ENCODE measurements at regions not wholly inside any gene's neighbourhood (a gene's known extent, or its start where the extent isn't known, plus 50 kb on each side); places are given as distances from the start of the nearest gene placed in this dataset.
"Not testable (repeated sequence)": the region's sequence is repeated elsewhere in the genome, so short reads cannot be mapped to it uniquely, and the experiment has no call there.

GRCh38 chr4:101730291-101731117 lies 60.0 kb upstream of the BANK1 start:
- DNase-seq (ENCODE audit: low read depth in 4 of 4, low spot score in 3 of 4): peak; percentile 2 to 21 (median 12)

GRCh38 chr4:101727238-101727637 lies 63.3 kb upstream of the BANK1 start:
- DNase-seq (ENCODE audit: low read depth in 4 of 4, low spot score in 3 of 4): no peak

- no peak for DNase-seq (ENCODE audit: low read depth in 4 of 4, low spot score in 3 of 4)
Observed at GRCh38 chr4:101724093-101724492, 66.4 kb upstream of the BANK1 start.

GRCh38 chr4:101718810-101719209 lies 71.7 kb upstream of the BANK1 start:
- DNase-seq (ENCODE audit: low read depth in 4 of 4, low spot score in 3 of 4): no peak

GRCh38 chr4:101711590-101712260 lies 78.8 kb upstream of the BANK1 start:
- no peak for DNase-seq (ENCODE audit: low read depth in 4 of 4, low spot score in 3 of 4)

- no peak for DNase-seq (ENCODE audit: low read depth in 4 of 4, low spot score in 3 of 4)
Observed at GRCh38 chr4:101710806-101711205, 79.7 kb upstream of the BANK1 start.

GRCh38 chr4:101708293-101709039 lies 82.1 kb upstream of the BANK1 start:
- no peak for DNase-seq (ENCODE audit: low read depth in 4 of 4, low spot score in 3 of 4)

- no peak for DNase-seq (ENCODE audit: low read depth in 4 of 4, low spot score in 3 of 4)
Observed at GRCh38 chr4:101707596-101707995, 82.9 kb upstream of the BANK1 start.

GRCh38 chr4:101706535-101707057 lies 83.9 kb upstream of the BANK1 start:
- DNase-seq (ENCODE audit: low read depth in 4 of 4, low spot score in 3 of 4): no peak

GRCh38 chr4:101701551-101701950 lies 89.0 kb upstream of the BANK1 start:
- DNase-seq (ENCODE audit: low read depth in 4 of 4, low spot score in 3 of 4): no peak

- no peak for DNase-seq (ENCODE audit: low read depth in 4 of 4, low spot score in 3 of 4)
Observed at GRCh38 chr4:101699441-101700124, 90.9 kb upstream of the BANK1 start.

GRCh38 chr4:101697266-101697665 lies 93.3 kb upstream of the BANK1 start:
- DNase-seq (ENCODE audit: low read depth in 4 of 4, low spot score in 3 of 4): no peak

- DNase-seq (ENCODE audit: low read depth in 4 of 4, low spot score in 3 of 4): no peak
Observed at GRCh38 chr4:101696276-101697010, 94.1 kb upstream of the BANK1 start.

- no peak for DNase-seq (ENCODE audit: low read depth in 4 of 4, low spot score in 3 of 4)
Observed at GRCh38 chr4:101695176-101695575, 95.4 kb upstream of the BANK1 start.

- DNase-seq (ENCODE audit: low read depth in 4 of 4, low spot score in 3 of 4): not testable (repeated sequence)
Observed at GRCh38 chr4:101694403-101694802, 96.1 kb upstream of the BANK1 start.

GRCh38 chr4:101693842-101694398 lies 96.6 kb upstream of the BANK1 start:
- DNase-seq (ENCODE audit: low read depth in 4 of 4, low spot score in 3 of 4): no peak

GRCh38 chr4:101689220-101689619 lies 101.3 kb upstream of the BANK1 start:
- DNase-seq (ENCODE audit: low read depth in 4 of 4, low spot score in 3 of 4): no peak

- no peak for DNase-seq (ENCODE audit: low read depth in 4 of 4, low spot score in 3 of 4)
Observed at GRCh38 chr4:101685126-101685525, 105.4 kb upstream of the BANK1 start.

GRCh38 chr4:101682946-101683345 lies 107.6 kb upstream of the BANK1 start:
- DNase-seq (ENCODE audit: low read depth in 4 of 4, low spot score in 3 of 4): no peak

GRCh38 chr4:101678180-101678579 lies 112.3 kb upstream of the BANK1 start:
- DNase-seq (ENCODE audit: low read depth in 4 of 4, low spot score in 3 of 4): no peak
